Astrocyte (in vitro differentiated cells and primary cell): ENCODE measurements at regions not wholly inside any gene's neighbourhood (a gene's known extent, or its start where the extent isn't known, plus 50 kb on each side); places are given as distances from the start of the nearest gene placed in this dataset.
"Not testable (repeated sequence)": the region's sequence is repeated elsewhere in the genome, so short reads cannot be mapped to it uniquely, and the experiment has no call there.

Experiments
- DNase-seq: peaks from one replicate; pipeline ENCODE4 v3.0.0-alpha.2; 2010; ENCODE audit warnings: low read depth
- FAIRE-seq: peaks from 2 replicates; lab custom pipeline; 2011; peaks lifted over from hg19 to GRCh38; lab: Jason Lieb, UNC
- H2AFZ ChIP-seq: 2 replicates; pipeline ENCODE4 v1.6.0; 2012; ENCODE audit warnings: low read depth, low read length, inconsistent platforms
- H3K27ac ChIP-seq: 2 replicates; pipeline ENCODE4 v1.5.1; 2011; ENCODE audit warnings: low read depth, low read length, inconsistent platforms
- H3K27me3 ChIP-seq: 2 replicates; pipeline ENCODE4 v1.6.0; 2011; ENCODE audit warnings: low read length, inconsistent platforms; ENCODE audit not compliant: insufficient read depth
- H3K36me3 ChIP-seq: 2 replicates; pipeline ENCODE4 v1.5.1; 2011; ENCODE audit warnings: low read length, inconsistent platforms; ENCODE audit not compliant: insufficient read depth
- H3K4me1 ChIP-seq: 2 replicates; pipeline ENCODE4 v1.5.1; 2011; ENCODE audit warnings: low read length, inconsistent platforms; ENCODE audit not compliant: insufficient read depth
- H3K4me2 ChIP-seq: 2 replicates; pipeline ENCODE4 v1.6.0; 2012; ENCODE audit warnings: low read length, inconsistent platforms
- H3K4me3 ChIP-seq: 2 replicates; pipeline ENCODE4 v1.5.1; 2011; ENCODE audit warnings: low read depth, mild to moderate bottlenecking, low read length, inconsistent platforms; ENCODE audit not compliant: insufficient read depth
- H3K79me2 ChIP-seq: 2 replicates; pipeline ENCODE4 v1.6.0; 2012; ENCODE audit warnings: mild to moderate bottlenecking, low read length, inconsistent platforms; ENCODE audit not compliant: insufficient read depth
- H3K9ac ChIP-seq: 2 replicates; pipeline ENCODE4 v1.6.0; 2012; ENCODE audit warnings: mild to moderate bottlenecking, low read length, inconsistent platforms
- H3K9me3 ChIP-seq: 2 replicates; pipeline ENCODE4 v1.5.1; 2012; ENCODE audit warnings: low read depth, mild to moderate bottlenecking, low read length, inconsistent platforms; ENCODE audit not compliant: insufficient read depth
- H4K20me1 ChIP-seq: 2 replicates; pipeline ENCODE4 v1.6.0; 2012; ENCODE audit warnings: low read length, inconsistent platforms; ENCODE audit not compliant: insufficient read depth
- H3K27ac Mint-ChIP-seq: one replicate; pipeline ENCODE4 v1.8.0; 2021; ENCODE audit warnings: mild to moderate bottlenecking, mixed read lengths; ENCODE audit not compliant: unreplicated experiment
- H3K27me3 Mint-ChIP-seq: one replicate; pipeline ENCODE4 v1.8.0; 2021; ENCODE audit warnings: low read depth, mixed read lengths; ENCODE audit not compliant: unreplicated experiment
- H3K36me3 Mint-ChIP-seq: one replicate; pipeline ENCODE4 v1.8.0; 2021; ENCODE audit warnings: low read depth, mixed read lengths; ENCODE audit not compliant: unreplicated experiment
- H3K4me1 Mint-ChIP-seq: one replicate; pipeline ENCODE4 v1.8.0; 2021; ENCODE audit warnings: low read depth, mixed read lengths; ENCODE audit not compliant: unreplicated experiment
- H3K4me3 Mint-ChIP-seq: one replicate; pipeline ENCODE4 v1.8.0; 2021; ENCODE audit warnings: mild to moderate bottlenecking, moderate library complexity, mixed read lengths; ENCODE audit not compliant: unreplicated experiment
- H3K9me3 Mint-ChIP-seq: one replicate; pipeline ENCODE4 v1.8.0; 2021; ENCODE audit warnings: mild to moderate bottlenecking, mixed read lengths; ENCODE audit not compliant: unreplicated experiment
- CTCF ChIP-seq: IDR thresholded peaks from 2 replicates; pipeline ENCODE4 v1.5.1; 2011; ENCODE audit warnings: low read depth, mild to moderate bottlenecking, inconsistent platforms, low read length, moderate library complexity; ENCODE audit not compliant: insufficient read depth
- EZH2 ChIP-seq: IDR thresholded peaks from 2 replicates; pipeline ENCODE4 v1.6.1; 2012; ENCODE audit warnings: mild to moderate bottlenecking, low read length, inconsistent platforms; ENCODE audit not compliant: insufficient read depth

- Histone ChIP-seq H3K27ac (no peak overlapping the region), H3K79me2 (no peaks in the 10 kb centered on the region), H3K27me3 (no peaks in the 10 kb centered on the region), H3K4me2 (peak overlapping the region; percentile 19), H3K4me1 (peaks cover 2% of the 10 kb centered on the region), H3K9me3 (no peaks in the 10 kb centered on the region), H3K9ac (no peak overlapping the region), H2AFZ (no peak overlapping the region), H3K36me3 (no peaks in the 10 kb centered on the region), H3K4me3 (no peak overlapping the region), H4K20me1 (no peaks in the 10 kb centered on the region)
- no peak for TF ChIP-seq EZH2
- no peak for TF ChIP-seq CTCF
- Mint-ChIP-seq H3K36me3 (no peaks in the 10 kb centered on the region), H3K4me1 (peaks cover 30% of the 10 kb centered on the region), H3K4me3 (no peak overlapping the region), H3K27ac (no peak overlapping the region), H3K9me3 (no peaks in the 10 kb centered on the region), H3K27me3 (no peaks in the 10 kb centered on the region)
- FAIRE-seq, result no peak
- DNase-seq, result no peak
Observed at GRCh38 chr1:115531631-115532264, 110.0 kb upstream of the VANGL1 start.

- no peaks in the 10 kb centered on the region for H3K36me3 ChIP-seq
- no peak overlapping the region for H3K9ac ChIP-seq
- Mint-ChIP-seq H3K36me3 (no peaks in the 10 kb centered on the region), H3K9me3 (no peaks in the 10 kb centered on the region), H3K27me3 (no peaks in the 10 kb centered on the region), H3K27ac (no peak overlapping the region), H3K4me1 (peaks cover 37% of the 10 kb centered on the region), H3K4me3 (no peak overlapping the region)
- TF ChIP-seq EZH2, result no peak
- TF ChIP-seq CTCF, result no peak
- H3K79me2 ChIP-seq, result no peaks in the 10 kb centered on the region
- H3K4me3 ChIP-seq, result no peak overlapping the region
- H3K4me2 ChIP-seq, result no peak overlapping the region
- H3K9me3 ChIP-seq, result no peaks in the 10 kb centered on the region
- no peak overlapping the region for H3K27ac ChIP-seq
- peak; percentile 56 for DNase-seq
- H3K4me1 ChIP-seq, result peaks cover 2% of the 10 kb centered on the region
- peak; percentile 75 for FAIRE-seq
- H3K27me3 ChIP-seq, result no peaks in the 10 kb centered on the region
- no peak overlapping the region for H2AFZ ChIP-seq
- no peaks in the 10 kb centered on the region for H4K20me1 ChIP-seq
Observed at GRCh38 chr1:115530407-115530806, 111.4 kb upstream of the VANGL1 start.

- Histone ChIP-seq H3K9me3 (no peaks in the 10 kb centered on the region), H2AFZ (no peak overlapping the region), H3K79me2 (no peaks in the 10 kb centered on the region), H3K4me2 (no peak overlapping the region), H3K4me3 (no peak overlapping the region), H3K27ac (no peak overlapping the region), H3K4me1 (peaks cover 2% of the 10 kb centered on the region), H3K36me3 (no peaks in the 10 kb centered on the region), H4K20me1 (no peaks in the 10 kb centered on the region), H3K9ac (no peak overlapping the region), H3K27me3 (no peaks in the 10 kb centered on the region)
- FAIRE-seq, result peak; percentile 63
- no peak overlapping the region for H3K4me3 Mint-ChIP-seq
- no peaks in the 10 kb centered on the region for H3K27me3 Mint-ChIP-seq
- DNase-seq, result no peak
- no peaks in the 10 kb centered on the region for H3K36me3 Mint-ChIP-seq
- no peak for TF ChIP-seq EZH2
- TF ChIP-seq CTCF, result no peak
- H3K9me3 Mint-ChIP-seq, result no peaks in the 10 kb centered on the region
- peaks cover 43% of the 10 kb centered on the region for H3K4me1 Mint-ChIP-seq
- H3K27ac Mint-ChIP-seq, result no peak overlapping the region
Observed at GRCh38 chr1:115529216-115529897, 112.4 kb upstream of the VANGL1 start.

DNA sequence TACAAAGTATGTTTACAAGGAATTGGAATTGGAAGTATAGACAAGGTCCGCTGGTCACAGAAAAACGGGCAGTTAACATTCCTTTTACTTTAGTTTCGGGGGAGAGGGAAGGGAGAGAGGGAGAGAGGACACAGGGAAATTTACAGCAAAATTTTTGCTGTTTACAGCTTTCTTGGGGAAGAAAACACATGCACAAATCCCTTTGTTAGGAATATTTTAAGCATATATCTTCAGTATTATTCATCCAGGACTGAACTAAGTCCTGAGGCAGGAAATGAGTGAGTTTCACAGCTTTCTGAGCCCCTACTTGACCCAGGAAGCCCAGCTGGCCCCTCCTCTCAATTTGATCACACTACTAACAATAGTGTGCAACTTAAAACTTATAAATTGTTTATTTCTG is 113.4 kb upstream of the VANGL1 start:
- H3K36me3 ChIP-seq, FAIRE-seq, DNase-seq, H3K4me3 ChIP-seq, H3K9me3 Mint-ChIP-seq, H3K27ac ChIP-seq, H3K27me3 Mint-ChIP-seq, H3K79me2 ChIP-seq, H2AFZ ChIP-seq, H4K20me1 ChIP-seq, H3K4me2 ChIP-seq, H3K9ac ChIP-seq, H3K27me3 ChIP-seq, H3K36me3 Mint-ChIP-seq, H3K4me3 Mint-ChIP-seq, H3K27ac Mint-ChIP-seq, H3K9me3 ChIP-seq, H3K4me1 ChIP-seq: not testable (repeated sequence)
- H3K4me1 Mint-ChIP-seq, result peaks cover 34% of the 10 kb centered on the region
